ENCODE measurements at regions not wholly inside any gene's neighbourhood (a gene's known extent, or its start where the extent isn't known, plus 50 kb on each side); places are given as distances from the start of the nearest gene placed in this dataset.

- in situ Hi-C loops (cut with HindIII; ENCODE audit: low sequenced_read_pairs): no loop called here
- DNase-seq (ENCODE audit: low read depth): no peak
- TF ChIP-seq CTCF (IDR thresholded peaks at IDR 0.05; ENCODE audit: low read depth, low read length, missing control alignments): no peak
These were observed 208.6 kb downstream of the CD47 start for GRCh38 chr3:107882261-107882660.

GRCh38 chr3:107881509-107881908 lies 209.3 kb downstream of the CD47 start:
- no peak overlapping the region for H3K4me3 ChIP-seq (ENCODE audit: low read depth, low read length)
- DNase-seq (ENCODE audit: low read depth): no peak
- no peak for TF ChIP-seq CTCF (IDR thresholded peaks at IDR 0.05; ENCODE audit: low read depth, low read length, missing control alignments)
- in situ Hi-C loops (cut with HindIII; ENCODE audit: low sequenced_read_pairs): no loop called here

More at GRCh38 chr3:107882261-107882660, 208.6 kb downstream of the CD47 start:
- H3K4me3 ChIP-seq (ENCODE audit: low read depth, low read length): no peak overlapping the region

- TF ChIP-seq CTCF (IDR thresholded peaks at IDR 0.05; ENCODE audit: low read depth, low read length, missing control alignments): no peak
- in situ Hi-C loops (cut with HindIII; ENCODE audit: low sequenced_read_pairs): no loop called here
- H3K4me3 ChIP-seq (ENCODE audit: low read depth, low read length): no peak overlapping the region
- DNase-seq (ENCODE audit: low read depth): no peak
These were observed 210.1 kb downstream of the CD47 start for GRCh38 chr3:107880702-107881101.

- H3K4me3 ChIP-seq (ENCODE audit: low read depth, low read length): no peak overlapping the region
- no peak for TF ChIP-seq CTCF (IDR thresholded peaks at IDR 0.05; ENCODE audit: low read depth, low read length, missing control alignments)
- in situ Hi-C loops (cut with HindIII; ENCODE audit: low sequenced_read_pairs): no loop called here
- no peak for DNase-seq (ENCODE audit: low read depth)
These were observed 212.9 kb downstream of the CD47 start for GRCh38 chr3:107877936-107878335.

GRCh38 chr3:107870943-107871638 lies 219.7 kb downstream of the CD47 start:
- no peak for DNase-seq (ENCODE audit: low read depth)
- no peak for TF ChIP-seq CTCF (IDR thresholded peaks at IDR 0.05; ENCODE audit: low read depth, low read length, missing control alignments)
- H3K4me3 ChIP-seq (ENCODE audit: low read depth, low read length): no peak overlapping the region
- in situ Hi-C loops (cut with HindIII; ENCODE audit: low sequenced_read_pairs): no loop called here

- in situ Hi-C loops (cut with HindIII; ENCODE audit: low sequenced_read_pairs): no loop called here
- no peak for TF ChIP-seq CTCF (IDR thresholded peaks at IDR 0.05; ENCODE audit: low read depth, low read length, missing control alignments)
- no peak for DNase-seq (ENCODE audit: low read depth)
- no peak overlapping the region for H3K4me3 ChIP-seq (ENCODE audit: low read depth, low read length)
These were observed 220.7 kb downstream of the CD47 start for GRCh38 chr3:107870096-107870495.

Measured in astrocyte of the cerebellum (primary cell).